ENCODE measurements at regions not wholly inside any gene's neighbourhood (a gene's known extent, or its start where the extent isn't known, plus 50 kb on each side); places are given as distances from the start of the nearest gene placed in this dataset.

GRCh38 chr10:86591436-86591835 lies 62.9 kb upstream of the OPN4 start:
- Histone ChIP-seq H3K4me3 (ENCODE audit: low read depth, low read length, poor library complexity, severe bottlenecking) (no peak overlapping the region), H3K36me3 (ENCODE audit: insufficient read depth, low read length) (no peaks in the 10 kb centered on the region), H4K20me1 (ENCODE audit: insufficient read depth, low read length) (no peaks in the 10 kb centered on the region), H3K4me2 (ENCODE audit: low read length) (no peak overlapping the region), H3K79me2 (ENCODE audit: insufficient read depth, low read depth, low read length) (no peaks in the 10 kb centered on the region), H3K27ac (ENCODE audit: low read depth, low read length, poor library complexity, severe bottlenecking) (no peak overlapping the region), H3K4me1 (ENCODE audit: insufficient read depth, low read length, poor library complexity, severe bottlenecking) (no peaks in the 10 kb centered on the region), H2AFZ (ENCODE audit: low read length) (no peak overlapping the region), H3K9me2 (ENCODE audit: insufficient read depth, low read length) (no peaks in the 10 kb centered on the region), H3K9me3 (ENCODE audit: low read length) (no peaks in the 10 kb centered on the region)
- ChIA-PET CTCF (ENCODE audit: unreplicated experiment) (no interaction called here), POLR2A (interaction anchor here (0.6 kb wide), 1 partner anchor 291 kb away, joined by 4 read pairs; no protein-coding TSS in a partner anchor)
- DNase-seq (ENCODE audit: low spot score): no peak
- no TSS peak for BruUV-seq (replicated peaks)
- intact Hi-C loops (cut with micrococcal nuclease; ENCODE audit: unreplicated experiment): no loop called here
- TF ChIP-seq EZH2phosphoT487 (IDR thresholded peaks at IDR 0.05; ENCODE audit: borderline replicate concordance, low read depth, low read length): no peak

DNA sequence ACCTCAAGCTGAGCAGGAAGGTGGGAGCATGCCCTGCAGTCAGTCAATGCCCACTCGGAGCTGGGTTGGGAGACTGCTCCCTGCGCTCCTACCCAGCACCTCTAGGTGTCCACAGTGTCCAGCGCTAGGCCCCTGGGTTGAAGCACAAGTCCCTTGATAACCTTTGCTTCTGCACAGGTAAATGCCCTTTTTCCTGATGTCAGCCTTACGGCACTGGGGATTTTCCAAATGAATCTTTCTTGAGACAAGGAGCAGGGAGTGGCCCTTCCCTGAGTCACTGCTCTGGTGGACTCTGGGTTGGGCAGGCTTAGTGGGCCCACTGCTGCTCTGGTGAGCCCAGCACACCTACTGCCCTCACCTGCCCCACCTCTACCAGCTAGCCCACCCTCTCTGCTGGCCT lies 61.9 kb upstream of the OPN4 start:
- Histone ChIP-seq H3K4me3 (ENCODE audit: low read depth, low read length, poor library complexity, severe bottlenecking) (no peak overlapping the region), H3K79me2 (ENCODE audit: insufficient read depth, low read depth, low read length) (no peaks in the 10 kb centered on the region), H3K4me2 (ENCODE audit: low read length) (no peak overlapping the region), H4K20me1 (ENCODE audit: insufficient read depth, low read length) (no peaks in the 10 kb centered on the region), H3K4me1 (ENCODE audit: insufficient read depth, low read length, poor library complexity, severe bottlenecking) (no peaks in the 10 kb centered on the region), H3K27ac (ENCODE audit: low read depth, low read length, poor library complexity, severe bottlenecking) (no peak overlapping the region), H3K9me2 (ENCODE audit: insufficient read depth, low read length) (no peaks in the 10 kb centered on the region), H3K9me3 (ENCODE audit: low read length) (no peaks in the 10 kb centered on the region), H2AFZ (ENCODE audit: low read length) (no peak overlapping the region), H3K36me3 (ENCODE audit: insufficient read depth, low read length) (no peaks in the 10 kb centered on the region)
- TF ChIP-seq EZH2phosphoT487 (IDR thresholded peaks at IDR 0.05; ENCODE audit: borderline replicate concordance, low read depth, low read length): no peak
- TF ChIP-seq, protein P1, sequence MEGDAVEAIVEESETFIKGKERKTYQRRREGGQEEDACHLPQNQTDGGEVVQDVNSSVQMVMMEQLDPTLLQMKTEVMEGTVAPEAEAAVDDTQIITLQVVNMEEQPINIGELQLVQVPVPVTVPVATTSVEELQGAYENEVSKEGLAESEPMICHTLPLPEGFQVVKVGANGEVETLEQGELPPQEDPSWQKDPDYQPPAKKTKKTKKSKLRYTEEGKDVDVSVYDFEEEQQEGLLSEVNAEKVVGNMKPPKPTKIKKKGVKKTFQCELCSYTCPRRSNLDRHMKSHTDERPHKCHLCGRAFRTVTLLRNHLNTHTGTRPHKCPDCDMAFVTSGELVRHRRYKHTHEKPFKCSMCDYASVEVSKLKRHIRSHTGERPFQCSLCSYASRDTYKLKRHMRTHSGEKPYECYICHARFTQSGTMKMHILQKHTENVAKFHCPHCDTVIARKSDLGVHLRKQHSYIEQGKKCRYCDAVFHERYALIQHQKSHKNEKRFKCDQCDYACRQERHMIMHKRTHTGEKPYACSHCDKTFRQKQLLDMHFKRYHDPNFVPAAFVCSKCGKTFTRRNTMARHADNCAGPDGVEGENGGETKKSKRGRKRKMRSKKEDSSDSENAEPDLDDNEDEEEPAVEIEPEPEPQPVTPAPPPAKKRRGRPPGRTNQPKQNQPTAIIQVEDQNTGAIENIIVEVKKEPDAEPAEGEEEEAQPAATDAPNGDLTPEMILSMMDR (conservative IDR thresholded peaks at IDR 0.05; ENCODE audit: low read length): no peak
- no peak for DNase-seq (ENCODE audit: low spot score)
- BruUV-seq (replicated peaks): no TSS peak
- intact Hi-C loops (cut with micrococcal nuclease; ENCODE audit: unreplicated experiment): loop anchor here (2.0 kb wide), 1 partner anchor 92 kb away; no protein-coding TSS in a partner anchor
- ChIA-PET CTCF (ENCODE audit: unreplicated experiment) (no interaction called here), POLR2A (interaction anchor here (0.5 kb wide), 1 partner anchor 194 kb away, joined by 4 read pairs; no protein-coding TSS in a partner anchor)

GRCh38 chr10:86594535-86594934 lies 59.8 kb upstream of the OPN4 start:
- DNase-seq (ENCODE audit: low spot score): no peak
- ChIA-PET POLR2A (interaction anchor here (0.7 kb wide), 1 partner anchor 84 kb away, joined by 3 read pairs; no protein-coding TSS in a partner anchor), CTCF (ENCODE audit: unreplicated experiment) (interaction anchor here (0.6 kb wide), 1 partner anchor 1375 kb away, joined by 4 read pairs; no protein-coding TSS in a partner anchor)
- H2AFZ ChIP-seq (ENCODE audit: low read length): no peak overlapping the region
- no peaks in the 10 kb centered on the region for H3K9me2 ChIP-seq (ENCODE audit: insufficient read depth, low read length)
- peaks cover 1% of the 10 kb centered on the region for H3K4me1 ChIP-seq (ENCODE audit: insufficient read depth, low read length, poor library complexity, severe bottlenecking)
- TF ChIP-seq EZH2phosphoT487 (IDR thresholded peaks at IDR 0.05; ENCODE audit: borderline replicate concordance, low read depth, low read length): no peak
- TF ChIP-seq, protein P1 (conservative IDR thresholded peaks at IDR 0.05; ENCODE audit: low read length): no peak
- no peaks in the 10 kb centered on the region for H4K20me1 ChIP-seq (ENCODE audit: insufficient read depth, low read length)
- no peak overlapping the region for H3K27ac ChIP-seq (ENCODE audit: low read depth, low read length, poor library complexity, severe bottlenecking)
- intact Hi-C loops (cut with micrococcal nuclease; ENCODE audit: unreplicated experiment): no loop called here
- H3K4me2 ChIP-seq (ENCODE audit: low read length): no peak overlapping the region
- BruUV-seq (replicated peaks): no TSS peak
- no peaks in the 10 kb centered on the region for H3K9me3 ChIP-seq (ENCODE audit: low read length)
- H3K4me3 ChIP-seq (ENCODE audit: low read depth, low read length, poor library complexity, severe bottlenecking): no peak overlapping the region
- H3K79me2 ChIP-seq (ENCODE audit: insufficient read depth, low read depth, low read length): no peaks in the 10 kb centered on the region
- no peaks in the 10 kb centered on the region for H3K36me3 ChIP-seq (ENCODE audit: insufficient read depth, low read length)
